SU-DHL-6 (cell line): ENCODE measurements at regions not wholly inside any gene's neighbourhood (a gene's known extent, or its start where the extent isn't known, plus 50 kb on each side); places are given as distances from the start of the nearest gene placed in this dataset.

ENCODE experiments used
- CTCF ChIP-seq: fragments of 200-600 bp; sonication (generic); IDR thresholded peaks from one replicate; pipeline ENCODE4 v1.5.1; 2017; ENCODE audit warnings: antibody characterized with exemption, mild to moderate bottlenecking, low read length, moderate library complexity; ENCODE audit not compliant: insufficient read depth, poor library complexity, severe bottlenecking
- EZH2phosphoT487 ChIP-seq: fragments of 200-600 bp; sonication (generic), shearing (Covaris generic); conservative IDR thresholded peaks from 2 replicates; pipeline ENCODE4 v1.6.1; 2018; ENCODE audit warnings: mild to moderate bottlenecking, antibody characterized with exemption, low read length, moderate library complexity, mixed read lengths

- TF ChIP-seq CTCF (no peak), EZH2phosphoT487 (no peak)
Observed at GRCh38 chr13:61084988-61085387, 330.7 kb downstream of the PCDH20 start.
